NCI-H2029 treated with DMSO at 0.1 percent for 48 hours (cell line): ENCODE measurements at regions not wholly inside any gene's neighbourhood (a gene's known extent, or its start where the extent isn't known, plus 50 kb on each side); places are given as distances from the start of the nearest gene placed in this dataset.
"Not testable (repeated sequence)": the region's sequence is repeated elsewhere in the genome, so short reads cannot be mapped to it uniquely, and the experiment has no call there.

Source experiments
- DNase-seq: peaks from one replicate; lab custom pipeline; 2025; lab: John Stamatoyannopoulos, UW

GRCh38 chr1:70751676-70752287 is 295.8 kb downstream of the PTGER3 start:
- DNase-seq = not testable (repeated sequence)

GRCh38 chr1:70754701-70755100 is 292.9 kb downstream of the PTGER3 start:
- DNase-seq = no peak

- no peak for DNase-seq
Observed at GRCh38 chr1:70760154-70760553, 287.5 kb downstream of the PTGER3 start.

GRCh38 chr1:70762386-70762785 is 285.2 kb downstream of the PTGER3 start:
- no peak for DNase-seq

GRCh38 chr1:70764747-70765146 is 282.9 kb downstream of the PTGER3 start:
- DNase-seq = no peak

- no peak for DNase-seq
Observed at GRCh38 chr1:70767377-70767776, 280.2 kb downstream of the PTGER3 start.

GRCh38 chr1:70768216-70768615 is 279.4 kb downstream of the PTGER3 start:
- DNase-seq = no peak

- DNase-seq = no peak
Observed at GRCh38 chr1:70778056-70778762, 269.4 kb downstream of the PTGER3 start.

GRCh38 chr1:70778934-70779333 is 268.7 kb downstream of the PTGER3 start:
- DNase-seq = no peak

GRCh38 chr1:70779571-70779970 is 268.0 kb downstream of the PTGER3 start:
- no peak for DNase-seq

GRCh38 chr1:70785287-70785686 is 262.3 kb downstream of the PTGER3 start:
- DNase-seq = no peak

GRCh38 chr1:70790232-70790923 is 257.2 kb downstream of the PTGER3 start:
- DNase-seq = no peak

GRCh38 chr1:70795064-70795463 is 252.6 kb downstream of the PTGER3 start:
- DNase-seq = not testable (repeated sequence)

GRCh38 chr1:70796298-70796697 is 251.3 kb downstream of the PTGER3 start:
- DNase-seq = not testable (repeated sequence)

GRCh38 chr1:70802625-70803024 is 245.0 kb downstream of the PTGER3 start:
- not testable (repeated sequence) for DNase-seq

GRCh38 chr1:70805641-70806040 is 242.0 kb downstream of the PTGER3 start:
- no peak for DNase-seq

- DNase-seq = no peak
Observed at GRCh38 chr1:70807088-70807664, 240.4 kb downstream of the PTGER3 start.

GRCh38 chr1:70809069-70809468 is 238.5 kb downstream of the PTGER3 start:
- no peak for DNase-seq

GRCh38 chr1:70811815-70812214 is 235.8 kb downstream of the PTGER3 start:
- no peak for DNase-seq

GRCh38 chr1:70812442-70813109 is 235.0 kb downstream of the PTGER3 start:
- no peak for DNase-seq

- no peak for DNase-seq
Observed at GRCh38 chr1:70818401-70818800, 229.2 kb downstream of the PTGER3 start.

GRCh38 chr1:70819231-70819630 is 228.4 kb downstream of the PTGER3 start:
- no peak for DNase-seq
